COLO668 (cell line): ENCODE measurements at regions not wholly inside any gene's neighbourhood (a gene's known extent, or its start where the extent isn't known, plus 50 kb on each side); places are given as distances from the start of the nearest gene placed in this dataset.

Experiments used
- DNase-seq: peaks from one replicate; lab custom pipeline; 2025; ENCODE audit not compliant: unreplicated experiment; lab: John Stamatoyannopoulos, UW

DNA sequence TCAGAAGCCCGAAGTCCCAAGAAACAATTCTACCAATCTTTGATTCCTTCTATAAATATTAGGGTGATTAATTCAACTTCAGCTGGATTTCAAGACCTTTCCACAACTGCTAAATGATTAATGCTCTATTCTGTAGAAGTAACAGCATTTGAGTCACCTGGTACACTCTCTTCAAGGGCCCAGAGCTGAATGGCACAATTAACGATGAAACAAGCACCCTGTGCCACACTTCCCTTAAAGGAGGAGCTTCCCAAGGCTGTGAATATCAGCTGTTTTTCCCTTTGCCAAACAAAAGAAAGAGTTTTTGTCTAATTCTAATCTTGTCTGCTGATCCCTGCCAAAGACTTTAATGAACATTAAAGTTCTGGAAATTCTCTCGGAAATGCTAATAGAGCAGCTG lies 56.0 kb downstream of the BOD1L2 start:
- no peak for DNase-seq

GRCh38 chr18:57205641-57206040 lies 58.8 kb downstream of the BOD1L2 start:
- DNase-seq, result no peak

GRCh38 chr18:57207124-57207916 lies 60.4 kb downstream of the BOD1L2 start:
- no peak for DNase-seq

- peak; percentile 48 for DNase-seq
These were observed 61.2 kb downstream of the BOD1L2 start for GRCh38 chr18:57208047-57208446.

DNA sequence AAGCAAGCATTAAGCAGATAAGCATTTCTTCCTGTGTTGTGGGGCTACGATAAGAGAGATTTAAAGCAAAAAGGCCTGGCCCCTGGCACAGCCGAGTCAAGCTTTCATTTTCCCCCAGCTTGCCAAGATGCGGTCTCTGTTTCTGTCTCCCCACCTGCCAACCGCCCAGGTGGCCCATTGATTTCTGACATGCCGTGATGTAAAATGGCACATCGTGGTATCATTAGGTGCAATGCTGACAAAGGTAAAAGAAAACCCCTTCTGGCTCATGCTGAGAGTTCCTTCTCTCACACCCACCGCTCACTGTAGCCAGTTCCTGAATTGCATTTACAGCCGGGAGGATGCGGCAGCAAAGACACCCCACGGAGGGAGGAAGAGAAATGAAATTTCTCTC lies 62.8 kb downstream of the BOD1L2 start:
- peak; percentile 43 for DNase-seq

DNA sequence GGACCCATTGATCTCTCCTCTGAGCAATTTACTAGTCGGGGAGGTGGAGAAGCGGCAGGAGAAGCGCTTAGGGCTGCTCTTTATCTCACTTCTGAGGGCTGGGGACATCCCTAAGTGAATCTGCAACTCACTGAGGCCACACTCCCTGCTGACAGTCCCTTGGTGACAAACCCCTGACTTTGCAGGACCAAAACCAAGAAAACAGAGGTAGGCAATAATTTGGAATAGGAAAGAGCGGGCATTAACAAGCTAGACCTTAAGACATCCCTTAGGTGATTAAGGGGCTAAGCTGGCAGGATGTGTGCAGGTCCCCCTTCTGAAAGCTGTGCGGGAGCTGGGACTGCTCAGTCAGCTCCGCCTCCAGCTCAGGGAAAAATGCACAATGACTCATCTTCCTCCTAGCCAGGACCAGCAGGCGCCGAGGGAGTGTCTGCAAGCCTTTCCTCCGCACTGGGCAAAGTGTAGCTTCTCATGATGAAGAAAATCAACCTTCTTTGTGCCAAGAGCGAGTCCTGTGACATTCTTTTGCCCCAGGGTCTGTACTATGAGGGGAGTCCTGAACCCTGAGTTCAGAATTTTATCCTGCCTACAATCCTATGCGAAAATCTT lies 63.3 kb downstream of the BOD1L2 start:
- peak; percentile 77 for DNase-seq

DNA sequence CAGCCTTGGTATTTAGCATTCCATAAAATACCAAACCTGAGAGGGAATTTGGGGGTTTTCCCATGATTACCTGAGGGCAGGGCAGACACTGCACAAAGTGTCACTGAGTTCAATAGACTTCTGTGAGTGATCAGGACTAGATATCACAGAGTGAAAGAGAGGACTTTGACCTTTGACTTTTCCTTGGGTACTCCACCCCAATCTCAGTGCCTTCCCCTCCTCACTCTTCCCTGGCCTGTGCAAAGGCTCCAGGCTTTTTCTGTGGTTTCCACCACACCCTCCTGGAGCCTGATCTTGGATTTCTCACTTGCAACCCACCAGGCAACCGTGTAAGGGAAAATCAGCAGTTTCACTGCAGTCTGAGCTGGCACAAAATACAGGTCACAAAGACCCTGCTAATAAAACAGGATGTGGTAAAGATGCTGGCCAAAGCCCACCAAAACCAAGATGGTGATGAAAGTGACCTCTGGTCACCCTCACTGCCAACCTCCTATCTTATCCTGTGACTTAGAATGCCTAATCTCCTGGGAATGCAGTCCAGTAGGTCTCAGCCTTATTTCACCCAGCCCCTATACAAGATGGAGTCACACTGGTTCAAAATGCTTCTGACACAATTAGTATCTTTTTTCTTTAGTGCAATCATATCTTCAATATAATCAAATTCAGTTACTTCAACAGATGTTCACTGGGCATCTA lies 64.0 kb downstream of the BOD1L2 start:
- DNase-seq, result no peak

DNA sequence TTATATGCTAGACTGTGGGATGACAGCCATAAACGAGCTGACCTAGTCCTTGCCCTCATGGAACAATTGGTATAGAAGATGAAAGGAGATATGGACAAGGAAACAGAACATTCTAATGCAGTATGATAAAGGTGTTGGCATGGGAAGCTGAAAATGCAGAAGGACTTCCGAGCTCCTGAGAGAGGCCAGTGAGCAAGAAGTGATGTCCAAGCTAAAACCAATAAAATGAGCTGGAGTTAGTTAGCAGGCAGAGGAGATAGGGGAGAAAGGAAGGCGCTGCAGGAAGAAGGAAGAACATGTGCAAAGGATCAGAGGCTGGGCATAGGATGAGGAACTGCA lies 64.5 kb downstream of the BOD1L2 start:
- DNase-seq, result no peak

DNA sequence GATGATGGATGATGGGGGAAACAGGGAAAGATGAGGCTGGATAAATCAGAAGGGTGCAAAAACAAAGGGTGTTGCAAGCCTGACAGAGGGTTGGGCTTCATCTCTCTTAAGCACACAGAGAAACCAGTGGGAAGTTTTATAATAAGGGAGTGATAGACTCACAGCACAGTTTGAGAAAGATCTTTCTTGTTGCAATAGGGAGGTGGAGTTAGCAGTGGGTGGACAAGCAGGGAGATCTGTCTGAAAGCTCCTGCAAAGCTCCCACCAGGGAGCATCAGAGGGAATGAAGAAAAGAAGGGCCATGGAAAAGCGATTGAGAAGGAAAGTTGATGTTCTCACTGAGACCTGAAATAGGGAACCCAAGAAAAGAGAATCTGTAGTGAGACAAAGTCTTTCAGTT lies 64.9 kb downstream of the BOD1L2 start:
- no peak for DNase-seq

DNA sequence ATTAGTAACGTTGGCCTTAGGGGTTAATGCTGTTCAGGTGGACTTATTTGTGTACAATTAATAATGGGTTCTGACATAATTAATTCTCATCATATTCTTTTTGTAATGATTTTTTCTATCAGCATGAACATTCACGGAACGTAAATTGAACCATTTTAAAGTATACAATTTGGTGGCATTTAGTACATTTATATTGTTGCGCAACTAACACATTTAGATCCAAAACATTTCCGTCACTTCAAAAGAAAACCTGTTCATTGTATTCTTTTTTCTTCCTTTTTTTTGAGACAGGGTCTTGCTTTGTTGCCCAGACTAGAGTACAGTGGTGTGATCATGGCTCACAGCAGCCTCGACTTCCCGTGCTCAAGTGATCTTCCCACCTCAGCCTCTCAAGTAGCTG lies 65.8 kb downstream of the BOD1L2 start:
- no peak for DNase-seq

DNA sequence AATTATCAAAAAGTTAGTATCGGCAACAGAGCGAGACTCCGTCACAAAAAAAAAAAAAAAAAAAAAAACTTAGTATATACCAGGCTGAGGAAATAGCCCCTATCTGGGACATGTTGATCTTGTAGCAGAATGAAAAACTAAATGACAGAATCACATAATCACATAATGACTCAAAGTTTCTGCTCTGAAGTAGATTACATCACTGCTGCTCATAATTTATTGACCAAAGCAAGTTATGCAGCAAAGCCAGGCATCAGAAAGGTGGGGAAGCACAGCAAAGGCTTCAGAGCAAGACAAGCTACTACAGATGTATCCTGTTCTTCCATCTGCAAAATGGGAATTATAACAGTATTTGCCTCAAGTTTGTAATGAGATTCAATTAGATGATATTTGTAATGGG lies 68.1 kb downstream of the BOD1L2 start:
- DNase-seq, result no peak

DNA sequence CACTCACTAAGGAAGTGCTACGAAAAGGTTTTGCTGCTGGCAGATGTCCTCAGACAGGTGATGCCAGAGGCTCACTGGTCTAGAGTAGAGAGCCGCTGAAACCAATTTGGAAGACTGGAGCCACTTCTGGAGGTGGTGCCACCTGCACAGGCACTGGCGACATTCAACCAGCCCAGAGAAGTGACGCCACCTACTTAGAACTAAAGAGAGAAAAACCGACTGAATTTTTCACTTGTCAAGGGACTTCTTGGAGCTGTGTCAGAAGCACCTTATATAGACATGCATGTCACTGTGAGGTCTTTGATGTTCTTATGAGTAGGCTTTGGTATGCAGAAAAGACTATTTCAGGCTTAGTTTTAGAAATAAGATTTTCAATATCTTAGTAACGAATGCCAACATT lies 71.4 kb downstream of the BOD1L2 start:
- DNase-seq, result no peak

- DNase-seq, result no peak
These were observed 73.1 kb downstream of the BOD1L2 start for GRCh38 chr18:57219964-57220363.

GRCh38 chr18:57220480-57220879 lies 73.6 kb downstream of the BOD1L2 start:
- no peak for DNase-seq

DNA sequence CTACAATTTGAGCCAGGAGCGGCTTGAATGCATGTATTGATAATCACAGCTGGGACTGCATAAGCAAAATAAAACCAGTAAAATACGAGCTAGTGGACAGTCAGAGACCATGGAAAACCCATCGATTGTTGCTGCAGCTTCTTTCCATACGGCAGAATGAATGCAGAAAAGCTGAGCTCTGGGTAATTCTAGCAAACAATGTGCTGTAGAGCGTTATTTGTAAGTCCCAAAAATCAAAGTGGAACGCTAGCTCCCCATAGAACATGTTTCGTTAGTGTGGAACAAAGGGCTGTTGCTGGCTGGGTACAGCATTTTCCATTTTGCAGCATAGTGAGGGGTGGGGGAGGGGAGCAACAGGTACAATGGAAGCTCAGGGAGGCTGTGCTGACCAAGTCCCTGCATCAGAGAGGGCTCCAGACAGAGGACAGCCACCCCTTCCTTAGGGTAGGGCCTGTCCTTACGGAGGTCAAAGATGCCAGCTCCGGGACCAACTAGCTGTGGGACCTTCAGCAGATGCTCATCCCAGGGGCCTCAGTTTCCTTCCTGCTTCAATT lies 74.1 kb downstream of the BOD1L2 start:
- DNase-seq, result no peak

- no peak for DNase-seq
These were observed 76.4 kb downstream of the BOD1L2 start for GRCh38 chr18:57223144-57223870.

DNA sequence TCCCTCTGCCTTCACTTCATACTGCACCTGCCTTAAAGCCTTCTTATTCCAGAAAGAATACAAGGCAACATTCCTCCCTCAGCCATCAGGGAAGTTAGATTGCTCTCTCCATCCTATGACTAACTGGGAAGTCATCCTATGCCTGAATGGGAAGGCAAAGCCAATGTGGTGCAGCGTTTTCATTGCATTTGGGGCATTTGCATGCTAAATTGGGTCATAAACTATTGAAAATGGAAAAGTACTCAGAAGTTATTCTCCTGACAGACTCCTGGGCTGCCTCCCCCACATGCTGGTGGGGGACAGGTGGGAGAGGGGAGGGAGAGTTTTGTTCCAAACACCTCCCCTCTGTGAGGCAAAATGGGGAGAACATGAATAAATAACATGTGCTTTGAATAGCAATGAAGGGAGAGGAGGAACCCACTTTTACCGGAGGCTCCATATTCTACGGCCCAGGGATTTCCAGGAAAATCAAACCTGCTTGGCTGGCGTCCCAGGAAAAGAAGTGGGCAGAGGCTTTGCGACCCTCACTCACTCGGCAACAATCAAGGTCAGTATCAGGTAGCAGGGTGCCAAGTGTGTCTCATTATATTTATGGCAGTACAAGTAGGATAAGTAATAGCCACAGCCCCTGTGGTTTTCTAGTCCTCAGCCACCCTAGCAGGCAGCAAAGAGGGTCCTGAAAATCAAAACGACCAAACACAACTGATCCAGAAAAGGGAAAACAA lies 84.1 kb downstream of the BOD1L2 start:
- DNase-seq, result no peak

DNA sequence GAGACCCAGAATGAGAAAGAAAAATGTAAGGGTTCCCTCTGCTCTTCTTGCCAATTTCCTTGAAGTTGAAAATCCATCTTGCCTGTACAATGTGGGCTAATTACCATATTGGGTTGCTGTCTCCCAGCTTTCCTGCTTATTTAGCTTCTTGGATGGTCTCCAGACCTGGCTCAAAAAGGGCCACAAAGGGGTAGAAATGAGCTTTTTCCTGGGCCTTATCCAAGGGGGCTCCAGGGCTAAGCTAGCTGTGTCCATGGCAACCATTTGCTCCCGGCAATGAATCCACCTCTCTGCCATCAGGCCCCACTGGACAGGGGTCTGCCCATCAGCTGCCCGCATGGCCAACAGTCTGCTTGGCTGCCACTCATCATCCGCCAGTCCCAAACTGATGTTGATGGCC lies 85.0 kb downstream of the BOD1L2 start:
- no peak for DNase-seq

DNA sequence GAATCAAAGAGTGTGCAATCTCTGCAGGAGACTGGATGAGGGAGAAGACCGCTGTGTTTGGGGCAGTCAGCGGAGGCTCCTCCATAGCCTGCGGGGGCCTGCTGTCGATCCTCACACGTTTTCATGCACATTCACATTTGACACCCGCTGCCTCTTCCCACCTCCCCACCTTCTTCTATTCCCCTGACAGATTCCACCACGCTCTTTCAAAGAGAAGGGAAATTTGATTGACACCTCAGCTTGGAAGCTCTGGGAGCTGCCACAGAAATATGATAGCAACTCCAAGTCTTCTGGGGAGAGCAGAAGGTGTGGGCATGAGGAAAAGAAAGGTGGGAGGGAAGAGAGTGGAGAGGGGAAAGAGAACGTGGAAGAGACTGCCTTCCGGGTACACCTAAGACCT lies 87.5 kb downstream of the BOD1L2 start:
- DNase-seq, result no peak

DNA sequence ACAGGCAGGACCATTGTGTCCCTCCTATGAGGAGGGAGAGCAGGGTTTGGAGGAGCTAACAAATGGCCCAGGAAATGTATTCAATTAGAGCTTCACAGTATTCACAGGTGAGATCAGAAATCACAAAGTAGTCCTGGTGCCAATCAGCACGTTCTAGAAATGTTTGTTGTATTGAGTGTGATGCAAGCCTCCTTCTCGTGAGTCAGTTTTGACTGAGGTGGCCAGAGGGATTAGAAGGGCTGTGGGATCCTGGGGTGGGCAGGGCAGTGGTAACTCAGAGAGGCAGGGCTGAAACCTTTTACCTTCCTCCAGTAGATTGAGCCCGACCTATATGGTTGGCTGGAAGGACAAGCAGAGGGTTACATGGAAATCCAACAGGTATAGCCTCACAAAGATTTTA lies 95.0 kb downstream of the BOD1L2 start:
- no peak for DNase-seq

DNA sequence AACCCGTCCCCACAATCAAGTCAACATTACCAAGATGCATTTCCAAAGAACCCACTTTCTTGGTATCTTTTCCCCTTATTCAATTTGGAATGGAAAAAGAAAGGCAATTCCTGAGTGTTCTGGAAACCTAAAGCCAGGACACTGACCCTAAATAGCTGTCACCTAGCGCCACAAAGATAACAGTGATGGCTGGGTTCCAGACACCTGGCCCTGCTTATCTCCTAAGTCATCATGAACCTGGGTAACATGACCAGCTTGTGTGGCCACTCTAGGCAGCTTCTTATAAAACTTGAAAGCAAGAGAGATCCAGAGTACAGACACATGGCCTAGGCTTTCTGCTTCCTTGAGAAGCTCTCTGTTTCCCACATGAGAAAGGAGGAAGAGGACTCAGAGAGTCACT lies 95.4 kb downstream of the BOD1L2 start:
- no peak for DNase-seq
